Mesendoderm (in vitro differentiated cells): ENCODE measurements at regions not wholly inside any gene's neighbourhood (a gene's known extent, or its start where the extent isn't known, plus 50 kb on each side); places are given as distances from the start of the nearest gene placed in this dataset.

Experiments used
- DNase-seq: peaks from one replicate; pipeline ENCODE4 v3.0.0; 2013
- H2AK5ac ChIP-seq: 2 replicates; pipeline ENCODE4 v1.6.1; 2013; ENCODE audit warnings: low read length, inconsistent platforms
- H2BK120ac ChIP-seq: 2 replicates; pipeline ENCODE4 v1.6.1; 2013; ENCODE audit warnings: low read depth, mild to moderate bottlenecking, low read length, moderate library complexity, mixed read lengths
- H2BK15ac ChIP-seq: replicated peaks from 2 replicates; pipeline ENCODE4 v1.6.1; 2013; ENCODE audit warnings: low read depth, mild to moderate bottlenecking, moderate library complexity
- H2BK5ac ChIP-seq: 2 replicates; pipeline ENCODE4 v1.6.1; 2013; ENCODE audit warnings: low read length, inconsistent platforms
- H3K18ac ChIP-seq: 2 replicates; pipeline ENCODE4 v1.6.1; 2013; ENCODE audit warnings: mild to moderate bottlenecking, low read length, mixed read lengths
- H3K23ac ChIP-seq: one replicate; pipeline ENCODE4 v1.6.1; 2013; ENCODE audit warnings: low read length
- H3K27ac ChIP-seq: 2 replicates; pipeline ENCODE4 v1.5.1; 2013; ENCODE audit warnings: low read depth, mild to moderate bottlenecking, inconsistent platforms, low read length, moderate library complexity
- H3K27me3 ChIP-seq: 2 replicates; pipeline ENCODE4 v1.6.1; 2013; ENCODE audit warnings: low read length, control low read depth, mild to moderate bottlenecking, inconsistent platforms; ENCODE audit not compliant: insufficient read depth, poor library complexity
- H3K36me3 ChIP-seq: 2 replicates; pipeline ENCODE4 v1.6.1; 2013; ENCODE audit warnings: low read length, inconsistent platforms; ENCODE audit not compliant: control insufficient read depth, insufficient read depth
- H3K4ac ChIP-seq: one replicate; pipeline ENCODE4 v1.6.1; 2013; ENCODE audit warnings: low read depth, mild to moderate bottlenecking, low read length, moderate library complexity
- H3K4me1 ChIP-seq: 2 replicates; pipeline ENCODE4 v1.6.1; 2013; ENCODE audit warnings: low read depth, low read length, inconsistent platforms; ENCODE audit not compliant: control insufficient read depth
- H3K4me2 ChIP-seq: 2 replicates; pipeline ENCODE4 v1.6.1; 2013; ENCODE audit warnings: low read length
- H3K4me3 ChIP-seq: 2 replicates; pipeline ENCODE4 v1.5.1; 2013; ENCODE audit warnings: mild to moderate bottlenecking, low read length
- H3K56ac ChIP-seq: one replicate; pipeline ENCODE4 v1.6.1; 2013; ENCODE audit warnings: low read length
- H3K79me1 ChIP-seq: 2 replicates; pipeline ENCODE4 v1.6.1; 2013; ENCODE audit warnings: low read length, inconsistent platforms
- H3K79me2 ChIP-seq: 2 replicates; pipeline ENCODE4 v1.6.1; 2013; ENCODE audit warnings: mild to moderate bottlenecking, low read length; ENCODE audit not compliant: control insufficient read depth, insufficient read depth
- H3K9ac ChIP-seq: 2 replicates; pipeline ENCODE4 v1.6.1; 2013; ENCODE audit warnings: low read length, inconsistent platforms
- H4K5ac ChIP-seq: one replicate; pipeline ENCODE4 v1.6.1; 2013; ENCODE audit warnings: low read length
- H4K8ac ChIP-seq: one replicate; pipeline ENCODE4 v1.6.1; 2013; ENCODE audit warnings: low read depth, mild to moderate bottlenecking, control low read depth, low read length, moderate library complexity
- WGBS: extraction: QIAGEN DNeasy Blood & Tissue Kit; methylation state at CpG from one replicate; pipeline ENCODE4 v1.1.7; 2013; ENCODE audit warnings: low lambda C conversion rate, missing lambda C conversion rate; ENCODE audit not compliant: insufficient coverage; ENCODE audit errors: extremely low coverage; 5-methylcytosine and 5-hydroxymethylcytosine counted together

GRCh38 chr11:115939104-115939730 is 435.0 kb upstream of the CADM1 start:
- Histone ChIP-seq H2AK5ac (no peak overlapping the region), H3K79me1 (no peaks in the 10 kb centered on the region), H3K4me2 (no peak overlapping the region), H3K4me3 (no peak overlapping the region), H3K27ac (no peak overlapping the region), H3K79me2 (no peaks in the 10 kb centered on the region), H3K4me1 (no peaks in the 10 kb centered on the region), H3K36me3 (no peaks in the 10 kb centered on the region), H2BK15ac (no peak overlapping the region), H4K5ac (no peak overlapping the region), H3K18ac (no peak overlapping the region), H3K9ac (no peak overlapping the region), H3K23ac (no peak overlapping the region), H3K56ac (no peak overlapping the region), H3K27me3 (no peaks in the 10 kb centered on the region), H4K8ac (no peak overlapping the region), H2BK5ac (no peak overlapping the region), H3K4ac (no peak overlapping the region), H2BK120ac (no peak overlapping the region)
- WGBS: no CpG with 5 or more reads among the region's 6 CpGs
- DNase-seq: no peak

GRCh38 chr11:115933564-115933963 is 429.3 kb upstream of the CADM1 start:
- Histone ChIP-seq H3K27ac (no peak overlapping the region), H3K79me2 (no peaks in the 10 kb centered on the region), H2BK120ac (no peak overlapping the region), H2BK5ac (no peak overlapping the region), H4K8ac (no peak overlapping the region), H3K18ac (no peak overlapping the region), H3K79me1 (no peaks in the 10 kb centered on the region), H3K56ac (no peak overlapping the region), H3K4me2 (no peak overlapping the region), H3K4ac (no peak overlapping the region), H3K23ac (no peak overlapping the region), H2BK15ac (no peak overlapping the region), H3K4me3 (no peak overlapping the region), H3K36me3 (no peaks in the 10 kb centered on the region), H3K27me3 (no peaks in the 10 kb centered on the region), H3K4me1 (no peaks in the 10 kb centered on the region), H2AK5ac (no peak overlapping the region), H3K9ac (no peak overlapping the region), H4K5ac (no peak overlapping the region)
- no CpG with 5 or more reads among the region's 4 CpGs for WGBS
- no peak for DNase-seq

DNA sequence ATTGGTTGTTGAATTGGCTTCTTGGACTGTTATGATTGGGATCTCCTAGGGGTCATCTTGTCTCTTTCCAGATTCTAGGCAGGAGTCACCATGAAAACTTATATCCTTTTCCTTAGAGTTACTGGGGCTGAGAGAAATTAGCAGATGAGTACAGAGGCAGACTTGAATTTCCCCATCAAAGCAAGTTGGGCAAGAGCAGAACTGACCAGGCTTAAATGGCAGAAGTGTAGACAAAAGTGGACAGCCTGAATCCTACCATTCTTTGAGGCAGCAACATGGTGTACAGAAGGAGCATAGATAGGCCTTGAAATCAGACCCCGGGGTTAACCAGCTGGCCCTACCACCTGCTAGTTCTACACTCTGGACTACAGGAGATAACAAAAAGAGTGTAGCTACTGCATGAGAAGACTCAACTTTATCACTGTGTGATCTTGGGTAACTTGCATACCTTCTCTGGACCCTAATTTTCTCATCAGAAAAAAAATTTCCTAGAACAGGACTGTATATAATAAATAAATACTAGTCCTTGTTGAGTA is 427.4 kb upstream of the CADM1 start:
- no CpG with 5 or more reads among the region's 1 CpG for WGBS
- DNase-seq: no peak

DNA sequence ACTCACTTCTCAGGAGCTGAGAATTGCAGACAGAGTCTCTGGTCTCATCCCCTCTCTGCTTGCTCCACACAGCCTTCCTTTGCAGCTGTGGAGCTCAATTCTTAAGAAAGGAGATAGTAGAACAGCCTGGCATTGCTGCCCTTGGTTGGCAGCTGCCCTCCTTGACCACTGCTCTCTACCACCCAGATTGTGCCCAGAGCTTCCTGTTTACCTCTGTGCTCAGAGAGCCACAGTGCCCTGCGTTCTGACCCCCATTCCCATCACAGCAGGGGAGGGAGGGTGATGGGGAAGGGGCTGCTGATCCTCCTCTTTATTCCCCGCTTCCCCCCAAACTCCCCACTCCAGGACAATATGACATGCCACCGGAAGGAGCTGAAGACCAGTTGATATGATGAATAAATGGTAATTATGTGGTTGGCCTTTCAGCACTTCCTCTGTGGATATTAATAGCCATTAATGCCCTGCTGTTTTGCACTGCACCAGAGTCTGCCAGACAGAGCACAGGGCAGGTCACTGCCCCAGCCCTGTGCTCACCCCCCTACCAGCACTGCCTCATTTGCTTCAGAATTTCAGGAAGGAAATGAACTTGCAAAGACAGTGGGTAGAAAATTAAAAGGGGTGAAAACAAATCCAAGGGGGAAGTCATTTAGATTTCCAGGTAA is 426.8 kb upstream of the CADM1 start:
- Histone ChIP-seq H4K8ac (no peak overlapping the region), H3K23ac (peak overlapping the region; percentile 6), H3K4me3 (no peak overlapping the region), H3K4ac (no peak overlapping the region), H3K4me1 (no peaks in the 10 kb centered on the region), H3K36me3 (no peaks in the 10 kb centered on the region), H3K4me2 (no peak overlapping the region), H3K79me2 (no peaks in the 10 kb centered on the region), H2BK120ac (no peak overlapping the region), H2BK15ac (no peak overlapping the region), H3K56ac (no peak overlapping the region), H3K9ac (no peak overlapping the region), H4K5ac (no peak overlapping the region), H3K79me1 (no peaks in the 10 kb centered on the region), H3K18ac (no peak overlapping the region), H3K27me3 (no peaks in the 10 kb centered on the region), H2BK5ac (no peak overlapping the region), H2AK5ac (no peak overlapping the region), H3K27ac (no peak overlapping the region)
- WGBS: no CpG with 5 or more reads among the region's 3 CpGs
- no peak for DNase-seq

More for the DNA sequence above, 427.4 kb upstream of the CADM1 start:
- Histone ChIP-seq H3K4me2 (no peak overlapping the region), H3K23ac (no peak overlapping the region), H3K4ac (no peak overlapping the region), H3K4me3 (no peak overlapping the region), H2BK120ac (no peak overlapping the region), H3K36me3 (no peaks in the 10 kb centered on the region), H2BK5ac (no peak overlapping the region), H3K9ac (no peak overlapping the region), H2BK15ac (no peak overlapping the region), H3K56ac (no peak overlapping the region), H3K27me3 (no peaks in the 10 kb centered on the region), H3K79me2 (no peaks in the 10 kb centered on the region), H3K4me1 (no peaks in the 10 kb centered on the region), H3K18ac (no peak overlapping the region), H3K79me1 (no peaks in the 10 kb centered on the region), H2AK5ac (no peak overlapping the region), H3K27ac (no peak overlapping the region), H4K8ac (no peak overlapping the region), H4K5ac (no peak overlapping the region)

- H2AK5ac ChIP-seq: no peak overlapping the region
- no peak overlapping the region for H2BK15ac ChIP-seq
- H3K23ac ChIP-seq: no peak overlapping the region
- no peak overlapping the region for H4K8ac ChIP-seq
- H3K79me1 ChIP-seq: no peaks in the 10 kb centered on the region
- no peak overlapping the region for H2BK5ac ChIP-seq
- no peak overlapping the region for H3K27ac ChIP-seq
- no peak overlapping the region for H3K9ac ChIP-seq
- no peaks in the 10 kb centered on the region for H3K27me3 ChIP-seq
- H3K4ac ChIP-seq: no peak overlapping the region
- no peaks in the 10 kb centered on the region for H3K4me1 ChIP-seq
- no CpG with 5 or more reads among the region's 2 CpGs for WGBS
- H3K4me3 ChIP-seq: no peak overlapping the region
- no peak overlapping the region for H4K5ac ChIP-seq
- no peak overlapping the region for H3K18ac ChIP-seq
- no peak for DNase-seq
- no peak overlapping the region for H3K4me2 ChIP-seq
- no peak overlapping the region for H3K56ac ChIP-seq
- no peak overlapping the region for H2BK120ac ChIP-seq
- H3K79me2 ChIP-seq: no peaks in the 10 kb centered on the region
- H3K36me3 ChIP-seq: no peaks in the 10 kb centered on the region
Observed at GRCh38 chr11:115930291-115930690, 426.1 kb upstream of the CADM1 start.
